SK-N-DZ (cell line): ENCODE measurements at regions not wholly inside any gene's neighbourhood (a gene's known extent, or its start where the extent isn't known, plus 50 kb on each side); places are given as distances from the start of the nearest gene placed in this dataset.

Experiments used
- DNase-seq: peaks from one replicate; pipeline ENCODE4 v3.0.0-alpha.2; 2015; ENCODE audit warnings: low spot score

GRCh38 chr5:41670854-41671479 is 160.6 kb upstream of the PLCXD3 start:
- peak; percentile 49 for DNase-seq

GRCh38 chr5:41670216-41670615 is 159.8 kb upstream of the PLCXD3 start:
- peak; percentile 93 for DNase-seq

- DNase-seq = no peak
These were observed 150.9 kb upstream of the PLCXD3 start for GRCh38 chr5:41661254-41661653.

GRCh38 chr5:41656597-41656996 is 146.2 kb upstream of the PLCXD3 start:
- no peak for DNase-seq

- DNase-seq = no peak
These were observed 139.7 kb upstream of the PLCXD3 start for GRCh38 chr5:41650131-41650530.

- DNase-seq = no peak
These were observed 139.3 kb upstream of the PLCXD3 start for GRCh38 chr5:41649659-41650058.

GRCh38 chr5:41648996-41649395 is 138.6 kb upstream of the PLCXD3 start:
- no peak for DNase-seq

GRCh38 chr5:41641621-41642020 is 131.2 kb upstream of the PLCXD3 start:
- no peak for DNase-seq

GRCh38 chr5:41638685-41639084 is 128.3 kb upstream of the PLCXD3 start:
- no peak for DNase-seq

GRCh38 chr5:41637869-41638268 is 127.5 kb upstream of the PLCXD3 start:
- DNase-seq = peak; percentile 29

GRCh38 chr5:41637424-41637823 is 127.0 kb upstream of the PLCXD3 start:
- peak; percentile 5 for DNase-seq

GRCh38 chr5:41636605-41637004 is 126.2 kb upstream of the PLCXD3 start:
- peak; percentile 69 for DNase-seq

- no peak for DNase-seq
These were observed 119.5 kb upstream of the PLCXD3 start for GRCh38 chr5:41629897-41630296.

GRCh38 chr5:41625571-41625970 is 115.2 kb upstream of the PLCXD3 start:
- no peak for DNase-seq

- no peak for DNase-seq
These were observed 111.0 kb upstream of the PLCXD3 start for GRCh38 chr5:41621420-41621819.

- no peak for DNase-seq
These were observed 107.6 kb upstream of the PLCXD3 start for GRCh38 chr5:41617843-41618515.

GRCh38 chr5:41610386-41610785 is 100.0 kb upstream of the PLCXD3 start:
- DNase-seq = no peak

GRCh38 chr5:41600731-41601130 is 90.3 kb upstream of the PLCXD3 start:
- peak; percentile 52 for DNase-seq

- DNase-seq = no peak
These were observed 87.6 kb upstream of the PLCXD3 start for GRCh38 chr5:41598011-41598410.

- no peak for DNase-seq
These were observed 77.3 kb upstream of the PLCXD3 start for GRCh38 chr5:41587668-41588067.

GRCh38 chr5:41575110-41575779 is 64.8 kb upstream of the PLCXD3 start:
- peak; percentile 8 for DNase-seq

GRCh38 chr5:41574391-41574790 is 64.0 kb upstream of the PLCXD3 start:
- no peak for DNase-seq
